ENCODE measurements at regions not wholly inside any gene's neighbourhood (a gene's known extent, or its start where the extent isn't known, plus 50 kb on each side); places are given as distances from the start of the nearest gene placed in this dataset.

DNA sequence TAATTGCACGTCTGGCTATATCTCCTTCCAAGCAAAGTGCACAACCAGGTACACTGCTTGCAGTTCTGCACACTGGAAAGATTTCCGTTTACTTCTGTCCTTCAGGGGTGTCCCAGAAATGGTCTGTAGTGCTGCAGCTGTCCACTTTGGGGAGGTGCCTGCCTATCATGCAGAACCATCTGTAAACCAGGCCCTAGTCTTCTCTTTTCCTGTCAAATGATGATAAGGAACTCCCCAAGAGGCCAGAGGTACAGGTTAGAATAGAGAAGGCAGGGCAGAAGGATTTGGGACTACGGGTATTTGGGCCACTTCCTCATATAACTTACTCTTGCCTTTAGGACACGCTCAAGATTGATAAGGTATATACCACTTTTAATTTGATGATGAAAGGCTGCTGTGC lies 746.9 kb downstream of the FAT4 start:
- in situ Hi-C loops (cut with MboI; ENCODE audit: low sequenced_read_pairs in 4 of 4) (no loop called here), intact Hi-C loops (cut with DNase I; ENCODE audit: low total_unique reads) (loop anchor here (10.0 kb wide), 1 partner anchor 773 kb away; no protein-coding TSS in a partner anchor)
- DNase-seq (no peak), ATAC-seq (no peak)
- TF ChIP-seq, protein P1, sequence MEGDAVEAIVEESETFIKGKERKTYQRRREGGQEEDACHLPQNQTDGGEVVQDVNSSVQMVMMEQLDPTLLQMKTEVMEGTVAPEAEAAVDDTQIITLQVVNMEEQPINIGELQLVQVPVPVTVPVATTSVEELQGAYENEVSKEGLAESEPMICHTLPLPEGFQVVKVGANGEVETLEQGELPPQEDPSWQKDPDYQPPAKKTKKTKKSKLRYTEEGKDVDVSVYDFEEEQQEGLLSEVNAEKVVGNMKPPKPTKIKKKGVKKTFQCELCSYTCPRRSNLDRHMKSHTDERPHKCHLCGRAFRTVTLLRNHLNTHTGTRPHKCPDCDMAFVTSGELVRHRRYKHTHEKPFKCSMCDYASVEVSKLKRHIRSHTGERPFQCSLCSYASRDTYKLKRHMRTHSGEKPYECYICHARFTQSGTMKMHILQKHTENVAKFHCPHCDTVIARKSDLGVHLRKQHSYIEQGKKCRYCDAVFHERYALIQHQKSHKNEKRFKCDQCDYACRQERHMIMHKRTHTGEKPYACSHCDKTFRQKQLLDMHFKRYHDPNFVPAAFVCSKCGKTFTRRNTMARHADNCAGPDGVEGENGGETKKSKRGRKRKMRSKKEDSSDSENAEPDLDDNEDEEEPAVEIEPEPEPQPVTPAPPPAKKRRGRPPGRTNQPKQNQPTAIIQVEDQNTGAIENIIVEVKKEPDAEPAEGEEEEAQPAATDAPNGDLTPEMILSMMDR (IDR thresholded peaks at IDR 0.05 in 4 of 5, conservative IDR thresholded peaks at IDR 0.05 in 1 of 5) = no peak
- TF ChIP-seq POLR2A (IDR thresholded peaks at IDR 0.05) = no peak
- Histone ChIP-seq H3K4me3 (no peak overlapping the region), H3K4me1 (no peaks in the 10 kb centered on the region), H3K27me3 (no peaks in the 10 kb centered on the region), H3K27ac (no peak overlapping the region), H3K36me3 (no peaks in the 10 kb centered on the region), H3K9me3 (no peaks in the 10 kb centered on the region)

DNA sequence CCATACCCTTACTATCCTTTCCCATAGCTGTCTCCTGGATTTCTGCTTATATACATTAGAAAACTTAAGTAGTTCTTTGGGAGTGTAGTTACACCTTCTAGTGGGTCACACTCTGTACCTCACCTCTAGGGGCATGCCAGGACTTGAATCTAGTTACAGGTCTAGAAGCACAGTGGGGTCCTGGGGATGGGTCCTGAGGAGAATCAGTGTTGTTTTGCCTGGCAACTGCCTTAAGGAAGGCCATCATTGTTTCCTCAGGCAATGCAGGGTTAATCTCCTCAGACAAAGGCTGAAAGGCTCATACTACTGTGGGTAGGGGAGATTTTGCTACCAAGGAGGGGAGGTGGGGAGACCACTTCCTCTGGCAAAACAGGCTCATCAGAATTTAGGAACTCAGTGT lies 750.3 kb downstream of the FAT4 start:
- TF ChIP-seq, protein P1 (IDR thresholded peaks at IDR 0.05 in 4 of 5, conservative IDR thresholded peaks at IDR 0.05 in 1 of 5) = no peak
- TF ChIP-seq POLR2A (IDR thresholded peaks at IDR 0.05) = no peak
- in situ Hi-C loops (cut with MboI; ENCODE audit: low sequenced_read_pairs in 4 of 4) = no loop called here
- Histone ChIP-seq H3K9me3 (no peaks in the 10 kb centered on the region), H3K36me3 (no peaks in the 10 kb centered on the region), H3K27ac (no peak overlapping the region), H3K4me1 (no peaks in the 10 kb centered on the region), H3K4me3 (no peak overlapping the region), H3K27me3 (no peaks in the 10 kb centered on the region)
- no peak for DNase-seq
- no peak for ATAC-seq
- intact Hi-C loops (cut with DNase I; ENCODE audit: low total_unique reads) = loop anchor here (10.0 kb wide), 1 partner anchor 770 kb away; no protein-coding TSS in a partner anchor

DNA sequence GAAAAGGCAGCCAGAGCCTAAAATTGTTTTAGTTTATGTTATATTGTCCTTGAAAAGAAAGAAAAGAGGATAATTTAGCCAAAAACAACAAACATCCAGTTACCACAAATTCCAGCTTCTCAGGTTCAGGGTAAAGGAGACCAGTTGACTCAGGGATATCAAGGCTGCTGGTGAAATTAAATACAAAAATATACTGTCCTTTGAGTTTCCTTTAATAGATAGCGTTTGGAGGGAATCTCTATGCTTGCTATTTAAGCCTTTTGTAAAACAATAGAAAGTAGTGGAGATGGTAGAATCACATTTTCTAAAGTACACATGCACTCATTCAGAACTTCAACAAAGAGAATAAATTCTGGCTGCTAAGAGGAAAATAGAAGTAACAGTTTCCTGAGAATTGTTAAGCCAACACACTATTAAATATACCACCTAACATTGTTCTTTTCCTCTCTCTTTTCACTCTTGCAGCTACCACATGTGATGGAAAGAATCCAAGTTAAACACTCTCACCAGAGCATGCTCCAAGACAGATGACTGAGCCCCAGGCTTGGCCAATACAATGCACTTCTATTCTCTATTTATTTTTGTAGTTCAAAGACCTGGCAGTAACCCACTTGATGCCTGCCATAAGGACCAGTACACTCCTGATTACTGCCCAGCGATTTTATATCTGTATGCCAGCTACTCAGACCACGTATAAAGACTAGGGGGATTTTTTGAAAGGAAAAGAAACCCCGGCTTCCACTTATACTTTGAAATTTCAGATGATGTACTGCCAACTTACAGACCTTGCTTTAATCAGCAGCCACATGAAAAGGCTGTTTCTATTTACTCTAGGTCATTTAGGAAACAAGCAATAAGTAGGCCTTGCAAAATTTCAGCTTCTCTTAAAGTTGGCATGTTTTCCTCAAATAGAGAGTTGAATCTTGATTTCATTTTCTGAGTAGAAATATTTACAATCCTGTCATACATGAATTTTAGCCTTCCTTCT lies 756.9 kb downstream of the FAT4 start:
- no peak for DNase-seq
- H3K27ac ChIP-seq = no peak overlapping the region
- H3K4me3 ChIP-seq = no peak overlapping the region
- TF ChIP-seq, protein P1 (IDR thresholded peaks at IDR 0.05 in 4 of 5, conservative IDR thresholded peaks at IDR 0.05 in 1 of 5) = no peak
- in situ Hi-C loops (cut with MboI; ENCODE audit: low sequenced_read_pairs in 4 of 4) (no loop called here), intact Hi-C loops (cut with DNase I; ENCODE audit: low total_unique reads) (no loop called here)
- H3K4me1 ChIP-seq = no peaks in the 10 kb centered on the region
- no peaks in the 10 kb centered on the region for H3K27me3 ChIP-seq
- no peaks in the 10 kb centered on the region for H3K36me3 ChIP-seq
- ATAC-seq = no peak
- H3K9me3 ChIP-seq = no peaks in the 10 kb centered on the region

DNA sequence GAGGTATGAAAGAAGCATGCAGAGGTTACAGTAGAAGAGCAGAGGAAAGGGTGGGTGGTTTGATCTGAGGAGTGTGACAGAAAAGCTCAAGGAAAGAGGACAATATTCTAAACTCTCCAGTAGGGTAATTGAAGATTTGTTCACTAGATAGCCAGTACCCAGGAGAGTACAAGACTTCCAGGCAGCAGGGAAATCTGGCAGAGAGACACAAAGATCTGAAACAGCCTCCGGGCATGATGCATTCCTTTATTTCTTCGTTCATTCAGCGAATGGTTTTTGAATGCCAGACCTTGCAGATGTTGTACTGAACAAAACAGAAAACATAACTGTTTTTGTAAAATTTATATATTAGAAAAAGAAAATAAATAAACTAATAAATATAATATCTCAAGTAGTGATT lies 766.6 kb downstream of the FAT4 start:
- Histone ChIP-seq H3K27me3 (no peaks in the 10 kb centered on the region), H3K4me1 (no peaks in the 10 kb centered on the region), H3K9me3 (no peaks in the 10 kb centered on the region), H3K36me3 (no peaks in the 10 kb centered on the region), H3K27ac (no peak overlapping the region), H3K4me3 (no peak overlapping the region)
- ATAC-seq (no peak), DNase-seq (no peak)
- TF ChIP-seq, protein P1 (IDR thresholded peaks at IDR 0.05 in 4 of 5, conservative IDR thresholded peaks at IDR 0.05 in 1 of 5) = no peak
- TF ChIP-seq POLR2A (IDR thresholded peaks at IDR 0.05) = no peak
- in situ Hi-C loops (cut with MboI; ENCODE audit: low sequenced_read_pairs in 4 of 4) (no loop called here), intact Hi-C loops (cut with DNase I; ENCODE audit: low total_unique reads) (no loop called here)
